ENCODE measurements at regions not wholly inside any gene's neighbourhood (a gene's known extent, or its start where the extent isn't known, plus 50 kb on each side); places are given as distances from the start of the nearest gene placed in this dataset.

- H4K20me1 ChIP-seq (ENCODE audit: insufficient read depth, low read length), result no peaks in the 10 kb centered on the region
- no peaks in the 10 kb centered on the region for H3K4me1 ChIP-seq (ENCODE audit: control insufficient read depth in 1 of 2, insufficient read depth in 2 of 2, low read length in 2 of 2)
- WGBS (ENCODE audit: insufficient coverage), result 83% methylated on average over 1 of the region's 2 CpGs
- Mint-ChIP-seq H3K4me1 (no peaks in the 10 kb centered on the region), H3K9me3 (peaks cover 0 to 3% (median 0%) of the 10 kb centered on the region in 7 donors), H3K27me3 (ENCODE audit: low read depth in 3 of 3) (no peaks in the 10 kb centered on the region), H3K36me3 (no peaks in the 10 kb centered on the region), H3K27ac (no peak overlapping the region), H3K4me3 (no peak overlapping the region)
- H2AFZ ChIP-seq (ENCODE audit: insufficient read depth, low read depth, low read length, poor library complexity, severe bottlenecking), result no peak overlapping the region
- intact Hi-C loops (cut with micrococcal nuclease), result no loop called here
- H3K27me3 ChIP-seq (ENCODE audit: control insufficient read depth in 2 of 2, insufficient read depth in 2 of 2, low read length in 2 of 2), result no peaks in the 10 kb centered on the region
- DNase-seq, result no peak
- no peak overlapping the region for H3K4me2 ChIP-seq (replicated peaks; ENCODE audit: extremely low read depth, low read length, poor library complexity, severe bottlenecking)
- no peaks in the 10 kb centered on the region for H3K79me2 ChIP-seq (ENCODE audit: insufficient read depth, low read length)
- no peak for TF ChIP-seq CTCF (IDR thresholded peaks at IDR 0.05)
- H3K4me3 ChIP-seq (replicated peaks in 1 of 3; ENCODE audit: low read depth in 2 of 3, low read length in 3 of 3), result no peak overlapping the region
- H3K9me3 ChIP-seq (replicated peaks in 1 of 2; ENCODE audit: control insufficient read depth in 1 of 2, insufficient read depth in 1 of 2, low read length in 2 of 2), result no peaks in the 10 kb centered on the region
- H3K27ac ChIP-seq (ENCODE audit: low read depth in 1 of 2, low read length in 2 of 2), result no peak overlapping the region
- H3K36me3 ChIP-seq (replicated peaks in 1 of 2; ENCODE audit: control insufficient read depth in 1 of 2, insufficient read depth in 2 of 2, low read length in 2 of 2), result no peaks in the 10 kb centered on the region
- H3K9ac ChIP-seq (ENCODE audit: insufficient read depth, low read length, poor library complexity, severe bottlenecking), result no peak overlapping the region
Observed at GRCh38 chr14:37844614-37845013, 249.2 kb downstream of the TTC6 start.

- no peak overlapping the region for H3K9ac ChIP-seq (ENCODE audit: insufficient read depth, low read length, poor library complexity, severe bottlenecking)
- H3K27me3 Mint-ChIP-seq (ENCODE audit: low read depth in 3 of 3), result no peaks in the 10 kb centered on the region
- no peaks in the 10 kb centered on the region for H3K36me3 ChIP-seq (replicated peaks in 1 of 2; ENCODE audit: control insufficient read depth in 1 of 2, insufficient read depth in 2 of 2, low read length in 2 of 2)
- H3K27me3 ChIP-seq (ENCODE audit: control insufficient read depth in 2 of 2, insufficient read depth in 2 of 2, low read length in 2 of 2), result no peaks in the 10 kb centered on the region
- TF ChIP-seq CTCF (IDR thresholded peaks at IDR 0.05), result no peak
- H3K9me3 Mint-ChIP-seq, result peaks cover 0 to 2% (median 0%) of the 10 kb centered on the region in 7 donors
- H3K4me1 ChIP-seq (ENCODE audit: control insufficient read depth in 1 of 2, insufficient read depth in 2 of 2, low read length in 2 of 2), result no peaks in the 10 kb centered on the region
- no peaks in the 10 kb centered on the region for H4K20me1 ChIP-seq (ENCODE audit: insufficient read depth, low read length)
- intact Hi-C loops (cut with micrococcal nuclease), result no loop called here
- no peaks in the 10 kb centered on the region for H3K4me1 Mint-ChIP-seq
- H3K27ac Mint-ChIP-seq, result no peak overlapping the region
- no peaks in the 10 kb centered on the region for H3K9me3 ChIP-seq (replicated peaks in 1 of 2; ENCODE audit: control insufficient read depth in 1 of 2, insufficient read depth in 1 of 2, low read length in 2 of 2)
- H3K79me2 ChIP-seq (ENCODE audit: insufficient read depth, low read length), result no peaks in the 10 kb centered on the region
- 80% methylated on average over 1 of the region's 2 CpGs for WGBS (ENCODE audit: insufficient coverage)
- no peak overlapping the region for H2AFZ ChIP-seq (ENCODE audit: insufficient read depth, low read depth, low read length, poor library complexity, severe bottlenecking)
- H3K36me3 Mint-ChIP-seq, result no peaks in the 10 kb centered on the region
- no peak overlapping the region for H3K4me3 ChIP-seq (replicated peaks in 1 of 3; ENCODE audit: low read depth in 2 of 3, low read length in 3 of 3)
- no peak overlapping the region for H3K27ac ChIP-seq (ENCODE audit: low read depth in 1 of 2, low read length in 2 of 2)
- no peak overlapping the region for H3K4me2 ChIP-seq (replicated peaks; ENCODE audit: extremely low read depth, low read length, poor library complexity, severe bottlenecking)
- no peak for DNase-seq
- no peak overlapping the region for H3K4me3 Mint-ChIP-seq
Observed at GRCh38 chr14:37848985-37849621, 253.7 kb downstream of the TTC6 start.

All from CD14-positive monocyte (primary cell).